Bone marrow (tissue), 2 donors: ENCODE measurements at regions not wholly inside any gene's neighbourhood (a gene's known extent, or its start where the extent isn't known, plus 50 kb on each side); places are given as distances from the start of the nearest gene placed in this dataset.

Experiments used
- DNase-seq, 2 donors: peaks; one replicate each; lab custom pipeline; 2025; lab: John Stamatoyannopoulos, UW

DNA sequence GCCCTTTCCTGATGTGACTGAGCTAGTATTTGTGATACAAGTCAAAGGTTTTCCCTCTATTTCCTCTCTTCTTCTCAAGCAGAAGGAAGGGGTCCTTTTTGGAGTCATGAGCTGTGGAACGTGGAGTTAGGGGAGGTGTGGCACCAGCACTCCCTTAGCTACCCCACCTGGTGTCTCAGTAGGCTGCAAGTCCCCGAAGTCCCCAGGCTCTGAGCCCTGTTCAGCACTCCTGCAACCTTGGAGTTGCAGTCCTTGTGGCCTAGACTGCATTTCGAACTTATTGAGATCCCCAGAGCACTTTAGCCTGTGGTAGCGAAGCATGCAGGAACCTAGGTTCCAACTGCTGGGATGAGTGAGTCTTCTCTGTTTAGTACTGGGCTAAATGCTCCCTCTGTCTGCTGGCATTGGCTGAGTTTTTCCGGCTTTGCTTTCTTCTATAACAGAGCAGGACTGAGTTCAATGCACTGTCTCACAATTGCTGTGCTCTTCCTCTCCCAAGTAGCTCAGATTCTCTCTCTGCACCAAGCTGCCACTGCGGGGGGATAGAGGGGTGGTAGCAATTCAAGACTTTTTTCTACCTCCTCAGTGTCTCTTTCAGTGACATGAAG, 600.7 kb upstream of the CDH9 start:
- no peak for DNase-seq

DNA sequence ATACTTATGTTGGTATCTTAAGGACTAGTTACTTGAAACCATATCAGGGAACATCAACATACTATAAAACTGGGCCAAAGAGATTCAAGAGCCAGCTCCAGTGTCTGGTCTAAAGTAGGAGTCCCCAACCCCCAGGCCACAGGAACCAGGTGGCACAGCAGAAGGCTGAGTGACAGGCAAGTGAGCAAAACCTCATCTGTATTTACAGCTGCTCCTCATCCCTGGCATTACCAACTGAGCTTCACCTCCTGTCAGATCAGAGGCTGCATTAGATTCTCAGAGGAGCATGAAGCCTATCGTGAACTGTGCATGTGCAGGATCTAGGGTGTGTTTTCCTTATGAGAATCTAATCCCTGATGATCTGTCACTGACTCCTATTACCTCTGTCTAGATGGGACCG, 581.6 kb upstream of the CDH9 start:
- no peak for DNase-seq

DNA sequence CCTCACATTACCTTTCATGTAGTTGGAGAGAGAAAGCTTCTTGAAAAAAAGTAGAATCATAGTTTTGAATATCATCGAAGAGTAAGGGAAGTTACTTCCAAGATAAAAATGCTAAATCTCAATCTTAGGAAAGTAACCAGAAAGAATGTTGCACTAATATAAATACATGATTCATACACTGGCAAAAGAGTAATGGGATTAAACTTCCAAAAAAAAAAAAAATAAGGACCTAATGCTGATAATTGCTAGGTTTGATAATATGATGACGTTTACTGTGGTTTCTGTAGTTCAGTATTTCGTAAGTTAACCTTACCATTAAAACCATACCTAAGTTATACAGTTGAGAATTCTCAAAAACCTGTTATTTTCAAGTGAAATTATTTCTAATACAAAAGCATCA, 573.8 kb upstream of the CDH9 start:
- DNase-seq: no peak

DNA sequence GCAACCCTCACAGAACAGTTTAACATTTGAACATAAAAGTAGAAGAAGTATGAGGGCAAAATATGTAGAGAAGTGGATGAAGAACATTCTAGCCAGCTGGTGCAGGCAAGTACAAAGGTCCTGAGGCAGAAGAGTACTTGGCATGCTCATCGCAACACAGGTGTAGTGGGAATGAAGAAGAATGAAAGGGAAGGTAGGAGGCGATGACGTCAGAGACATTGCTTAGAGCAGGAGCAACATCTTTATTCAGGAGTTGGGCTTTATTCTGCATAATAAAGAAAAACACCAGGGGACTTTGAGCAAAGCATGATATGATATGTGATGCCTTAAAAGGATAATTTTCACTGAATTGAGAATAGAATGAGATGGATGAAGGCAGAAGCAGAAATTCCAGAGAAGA, 570.6 kb upstream of the CDH9 start:
- DNase-seq: no peak

DNA sequence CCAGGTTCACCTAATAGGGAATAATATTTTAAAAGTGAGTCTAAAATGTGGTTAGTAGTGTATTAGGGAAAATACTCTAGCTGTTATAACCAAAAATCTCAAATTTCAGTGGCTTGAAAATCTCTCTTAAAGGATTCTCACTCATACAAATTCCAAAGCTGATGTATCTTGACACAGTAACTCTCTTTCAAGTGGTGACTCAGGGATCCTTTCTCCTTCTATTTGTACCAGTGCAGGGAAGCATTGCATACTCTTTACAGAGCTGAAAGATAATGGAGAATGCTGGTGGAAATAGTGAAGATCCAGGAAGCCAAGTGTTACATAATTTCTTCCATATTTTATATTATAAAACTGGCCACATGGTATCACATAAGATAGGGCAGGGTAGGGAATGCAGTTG, 560.2 kb upstream of the CDH9 start:
- DNase-seq: no peak

DNA sequence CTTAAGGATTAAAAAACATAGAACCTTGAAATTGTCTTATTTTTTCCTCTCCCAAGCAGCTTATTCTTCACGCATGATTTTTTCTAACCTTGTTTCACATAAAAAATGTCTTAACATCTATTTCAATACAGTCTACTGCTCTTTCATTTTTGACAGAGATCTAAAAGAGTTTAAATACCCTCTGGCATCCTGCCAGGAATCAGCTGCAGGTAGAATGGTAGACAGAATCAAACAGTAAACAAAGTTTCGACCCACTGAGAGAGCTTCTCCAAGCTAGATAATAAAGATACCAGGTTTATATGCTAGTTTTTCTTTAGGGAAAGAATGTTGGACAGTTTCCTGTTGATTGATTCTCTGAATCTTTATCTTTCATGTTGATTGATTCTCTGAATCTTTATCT, 555.8 kb upstream of the CDH9 start:
- DNase-seq: no peak

DNA sequence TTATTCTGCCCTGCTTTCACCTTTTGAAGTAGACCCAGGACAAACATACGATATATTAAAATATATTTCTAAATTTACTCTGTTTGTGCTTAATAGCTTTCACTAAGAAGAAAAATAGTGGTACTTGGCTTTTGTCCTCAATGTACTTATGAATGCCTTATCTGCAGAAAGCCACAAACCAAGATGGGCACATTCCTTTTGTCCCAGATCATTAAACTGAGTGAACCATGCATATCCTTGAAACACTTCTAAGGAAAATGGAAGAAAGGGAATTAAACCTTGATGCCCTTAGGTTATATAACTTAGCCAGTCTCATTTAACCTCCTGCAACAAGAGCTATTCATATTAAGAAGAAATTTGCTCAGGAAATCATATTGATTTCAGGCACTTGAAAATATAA, 553.8 kb upstream of the CDH9 start:
- no peak for DNase-seq

DNA sequence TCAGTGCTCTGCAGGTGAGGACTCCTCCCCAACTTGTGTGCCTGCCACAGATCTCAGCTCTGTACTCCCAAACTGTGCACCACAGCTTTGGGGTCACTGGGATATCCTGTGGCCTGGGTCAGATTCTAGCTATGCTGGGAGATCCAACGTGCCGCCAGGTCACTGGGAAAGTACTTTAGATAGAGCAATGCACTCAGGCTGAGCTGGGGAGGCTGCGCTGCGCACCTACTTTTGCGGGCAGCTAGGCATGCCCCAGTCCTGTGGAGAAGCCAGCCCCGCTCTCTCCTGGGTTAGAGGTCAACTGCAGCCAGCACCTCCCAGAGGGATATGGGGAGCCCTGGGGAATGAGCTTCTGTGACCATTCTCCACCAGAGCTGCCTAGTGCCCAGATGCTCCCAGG, 552.1 kb upstream of the CDH9 start:
- DNase-seq: no peak

DNA sequence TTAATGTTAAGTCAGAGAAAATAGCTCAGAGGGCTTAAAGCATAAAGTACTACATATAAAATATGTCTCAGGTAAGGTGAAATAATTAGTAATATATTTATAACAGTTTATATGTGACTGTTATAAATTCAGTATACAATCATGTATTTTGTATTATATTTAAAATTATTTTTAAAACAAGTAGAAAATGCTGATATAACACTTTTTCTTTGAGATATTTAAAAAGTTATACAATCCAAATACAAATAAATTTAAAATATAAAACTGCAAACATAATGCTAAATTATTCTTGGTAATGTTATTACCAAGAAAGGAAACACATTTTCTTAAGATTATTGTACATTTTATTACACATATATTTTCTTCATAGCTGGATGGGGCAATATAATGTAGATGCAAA, 539.9 kb upstream of the CDH9 start:
- no peak for DNase-seq

DNA sequence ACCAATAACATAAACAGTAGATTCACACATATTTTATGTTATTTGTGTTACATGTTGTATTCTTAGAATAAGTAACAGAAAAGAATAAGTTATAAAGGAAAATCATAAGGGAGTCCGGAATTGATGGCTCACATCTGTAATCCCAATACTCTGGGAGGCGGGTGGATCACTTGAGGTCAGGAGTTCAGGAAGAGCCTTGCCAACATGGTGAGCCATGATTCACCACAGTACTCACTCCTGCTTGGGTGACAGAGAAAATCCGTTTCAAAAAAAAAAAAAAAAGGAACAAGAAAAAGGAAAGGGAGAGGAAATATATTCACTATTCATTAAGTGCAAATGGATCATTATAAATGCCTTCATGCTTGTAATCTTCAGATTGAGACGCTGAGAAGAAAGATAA, 533.3 kb upstream of the CDH9 start:
- DNase-seq: no peak

DNA sequence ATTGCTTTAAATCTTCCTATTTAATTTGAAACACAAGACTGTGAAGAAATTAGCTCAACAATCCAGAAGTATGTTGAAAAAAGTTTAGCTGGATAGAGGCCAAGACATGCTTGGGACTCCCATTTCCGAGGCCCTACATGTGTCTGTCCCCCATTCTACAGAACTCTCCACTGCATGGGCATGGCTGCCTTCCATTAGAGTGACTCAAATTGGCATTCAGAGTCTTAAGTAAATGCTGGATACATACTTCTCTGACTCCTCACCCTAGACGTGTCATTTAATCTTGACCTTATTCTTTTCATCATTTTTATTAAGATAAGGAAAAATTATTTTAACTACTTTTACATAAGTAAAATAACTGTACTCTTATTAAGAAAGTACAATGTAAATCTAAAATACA, 530.4 kb upstream of the CDH9 start:
- DNase-seq: no peak

DNA sequence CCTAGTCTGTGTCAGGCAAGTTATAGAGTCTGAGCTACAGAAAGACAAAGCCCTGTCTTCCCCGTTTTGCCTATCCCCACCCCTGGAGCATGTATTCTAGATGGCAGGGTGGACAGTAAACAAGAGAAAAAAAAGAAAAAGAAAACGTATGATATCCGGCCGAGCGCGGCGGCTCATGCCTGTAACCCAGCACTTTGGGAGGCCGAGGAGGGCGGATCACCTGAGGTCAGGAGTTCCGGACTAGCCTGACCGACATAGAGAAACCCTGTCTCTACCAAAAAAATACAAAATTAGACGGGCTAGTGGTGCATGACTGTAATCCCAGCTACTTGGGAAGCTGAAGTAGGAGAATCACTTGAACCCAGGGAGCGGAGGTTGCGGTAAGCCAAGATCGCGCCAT, 523.0 kb upstream of the CDH9 start:
- DNase-seq: no peak

DNA sequence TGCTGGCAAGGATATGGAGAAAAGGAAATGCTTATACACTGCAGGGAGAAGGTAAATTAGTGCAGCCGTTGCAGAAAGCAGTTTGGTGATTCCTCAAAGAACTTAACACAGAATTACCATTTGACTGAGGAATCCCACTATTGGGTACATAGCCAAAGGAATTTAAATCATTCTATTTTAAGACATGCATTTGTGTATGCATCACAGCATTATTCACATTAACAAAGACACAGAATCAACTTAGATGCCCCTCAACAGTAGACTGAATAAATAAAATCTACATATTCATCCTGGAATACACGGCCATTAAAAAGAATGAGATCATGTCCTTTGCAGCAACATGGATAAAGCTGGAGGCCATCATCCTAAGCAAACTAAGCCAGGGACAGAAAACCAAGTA, 510.1 kb upstream of the CDH9 start:
- no peak for DNase-seq

DNA sequence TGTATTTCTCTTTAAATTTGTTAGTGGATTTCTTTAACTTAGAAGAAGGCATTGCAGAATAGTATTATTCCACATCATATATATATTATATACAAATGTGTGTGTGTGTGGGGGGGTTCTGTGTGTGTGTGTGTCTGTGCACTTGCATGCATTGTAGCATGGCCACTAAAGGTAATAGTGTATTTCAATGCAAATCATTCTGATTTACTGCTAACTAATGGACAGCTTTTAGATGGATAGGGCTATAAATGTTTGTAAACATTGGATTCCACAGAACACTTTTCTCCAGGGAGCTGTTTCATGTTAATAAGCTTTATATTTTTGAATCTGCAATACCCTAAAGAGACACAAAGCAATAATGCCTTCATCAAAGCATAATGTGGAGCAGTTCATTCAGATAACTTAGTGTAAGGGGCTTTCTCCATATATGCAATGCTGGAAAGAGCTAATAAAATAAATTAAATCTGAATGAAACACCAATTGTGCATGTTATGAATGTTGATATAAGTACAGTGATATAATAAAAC, 496.7 kb upstream of the CDH9 start:
- no peak for DNase-seq

DNA sequence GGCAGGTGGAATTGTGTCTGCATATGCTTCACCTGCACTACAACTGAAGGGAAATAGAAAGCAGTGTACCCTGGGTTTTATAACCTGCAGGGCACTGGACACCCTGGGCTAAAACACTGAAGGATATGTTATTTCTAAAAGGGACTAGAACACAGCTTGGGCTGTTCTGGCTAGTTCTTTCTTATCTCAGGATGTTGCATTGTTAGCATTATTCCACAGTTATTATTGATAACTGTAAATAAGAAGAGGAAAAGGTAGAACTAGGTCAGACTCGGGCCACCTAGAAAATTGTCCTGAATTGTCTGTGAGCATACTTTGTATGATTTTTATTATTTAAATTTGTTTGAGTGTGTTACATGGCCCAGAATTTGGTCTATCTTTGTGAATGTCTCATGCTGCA, 493.9 kb upstream of the CDH9 start:
- no peak for DNase-seq

DNA sequence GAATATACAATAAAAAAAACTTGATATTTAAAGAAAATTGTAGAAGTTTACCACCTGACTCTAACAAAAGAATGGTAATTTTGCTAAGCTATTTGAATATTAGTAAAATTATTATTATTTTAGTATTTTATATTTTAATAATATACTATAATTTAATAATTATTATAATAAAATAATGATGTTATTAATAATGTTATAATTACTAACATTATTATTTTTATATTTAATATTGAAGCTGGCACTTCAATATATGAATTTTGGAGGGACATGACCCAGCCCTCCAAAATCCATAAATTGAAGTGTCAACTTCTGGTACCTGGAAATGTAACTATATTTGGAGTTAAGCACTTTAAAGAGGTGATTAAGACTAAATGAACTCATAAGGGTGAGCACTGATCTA, 486.1 kb upstream of the CDH9 start:
- no peak for DNase-seq

DNA sequence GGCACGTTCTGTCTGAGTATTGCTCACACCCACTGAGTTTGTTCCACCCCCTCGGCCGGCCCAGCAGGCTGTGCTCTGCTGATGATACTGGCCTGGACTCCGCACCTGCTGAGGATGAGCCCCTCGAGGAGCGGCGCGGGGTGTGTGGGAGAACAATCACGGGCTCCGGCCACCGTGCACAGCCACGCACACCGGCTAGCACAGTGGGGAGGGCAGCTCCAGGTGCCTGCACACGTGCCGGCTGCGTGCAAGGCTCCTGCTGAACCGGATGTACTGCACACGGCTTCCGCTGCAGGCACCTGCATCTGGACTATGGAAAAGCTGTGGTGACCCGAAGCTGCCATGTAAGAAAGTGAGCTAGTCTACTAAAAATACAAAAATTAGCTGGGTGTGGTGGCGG, 485.2 kb upstream of the CDH9 start:
- DNase-seq: no peak

DNA sequence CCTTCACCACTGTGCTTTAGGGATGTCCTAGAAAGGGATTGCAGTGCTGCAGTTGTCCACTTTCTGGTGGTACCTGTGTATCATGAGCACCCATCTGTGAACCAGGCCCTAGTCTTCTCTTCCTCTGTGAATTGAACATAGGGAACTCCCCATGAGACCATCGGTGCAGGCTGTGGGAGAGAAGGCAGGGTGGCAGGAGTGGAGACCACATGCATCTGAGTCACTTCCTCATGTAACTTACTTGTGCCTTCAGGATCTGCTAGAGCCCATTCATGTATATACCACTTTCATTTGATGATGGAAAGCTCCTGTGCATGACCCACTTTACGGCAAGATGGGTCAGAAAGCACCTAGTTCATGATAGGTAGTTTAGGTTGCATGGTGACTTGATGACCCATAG, 478.1 kb upstream of the CDH9 start:
- DNase-seq: no peak

DNA sequence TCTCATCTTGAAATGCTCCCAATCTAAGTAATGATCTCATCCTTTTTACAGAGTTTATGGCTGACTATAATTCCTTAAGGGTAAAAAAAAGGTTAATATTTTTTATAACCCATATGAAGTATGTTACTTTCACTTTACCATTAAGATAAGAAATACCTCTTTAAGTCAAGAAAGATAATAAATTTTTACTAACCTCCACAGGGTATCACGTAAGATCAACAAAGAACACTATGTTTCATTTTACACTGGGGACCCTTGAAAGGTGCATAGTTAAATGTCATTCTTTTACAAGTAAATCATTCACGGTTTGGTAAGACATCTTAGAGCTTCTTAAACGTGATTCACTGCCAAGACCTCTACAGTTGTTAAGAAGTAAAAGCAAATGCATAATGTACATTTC, 472.7 kb upstream of the CDH9 start:
- no peak for DNase-seq

DNA sequence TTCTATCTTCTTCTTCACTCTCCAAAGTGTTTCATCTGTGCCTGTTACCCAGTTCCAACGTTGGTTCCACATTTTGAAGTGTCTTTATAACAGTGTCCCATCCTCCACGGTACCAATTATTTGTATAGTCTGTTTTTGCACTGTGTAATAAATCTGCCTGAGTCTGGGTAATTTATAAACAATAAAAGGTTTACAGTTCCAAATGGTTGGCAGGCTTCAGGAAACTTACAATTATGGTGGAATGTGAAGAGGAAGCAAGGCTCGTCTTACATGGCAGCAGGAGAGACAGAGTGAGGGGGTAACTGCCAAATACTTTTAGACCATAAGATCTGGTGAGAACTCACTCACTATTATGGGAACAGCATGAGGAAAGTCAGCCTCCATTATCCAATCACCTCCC, 465.4 kb upstream of the CDH9 start:
- no peak for DNase-seq

DNA sequence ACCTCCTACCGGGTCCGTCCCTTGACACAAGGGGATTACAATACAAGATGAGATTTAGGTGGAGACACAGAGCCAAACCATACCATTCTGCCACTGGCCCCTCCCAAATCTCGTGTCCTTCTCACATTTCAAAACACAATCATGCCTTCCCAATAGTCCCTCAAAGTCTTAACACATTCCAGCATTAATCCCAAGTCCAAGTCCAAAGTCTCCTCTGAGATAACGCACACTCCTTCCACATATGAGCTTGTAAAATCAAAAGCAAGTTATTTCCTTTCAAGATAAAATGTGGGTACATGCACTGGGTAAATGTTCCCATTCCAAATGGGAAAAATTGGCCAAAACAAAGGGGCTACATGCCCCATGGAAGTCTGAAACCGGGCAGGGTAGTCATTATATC, 463.9 kb upstream of the CDH9 start:
- no peak for DNase-seq

DNA sequence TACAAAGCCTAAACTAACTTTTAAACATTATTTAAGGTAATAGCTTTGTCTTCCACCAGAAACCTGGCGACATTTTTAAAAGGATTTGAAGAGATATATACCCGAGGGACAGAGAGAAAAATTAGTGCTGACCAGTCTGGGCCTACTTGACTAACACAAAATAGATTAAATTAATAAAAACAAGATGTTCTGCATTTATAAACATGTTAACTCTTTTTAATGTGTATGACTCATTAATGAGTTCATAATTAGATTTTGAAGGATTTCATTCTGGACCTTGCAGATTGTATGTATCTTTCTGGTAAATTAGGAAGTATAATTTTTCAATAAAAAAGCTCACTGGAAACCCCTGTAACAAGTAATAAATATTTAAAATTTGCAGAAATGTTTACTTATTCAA, 459.1 kb upstream of the CDH9 start:
- no peak for DNase-seq

DNA sequence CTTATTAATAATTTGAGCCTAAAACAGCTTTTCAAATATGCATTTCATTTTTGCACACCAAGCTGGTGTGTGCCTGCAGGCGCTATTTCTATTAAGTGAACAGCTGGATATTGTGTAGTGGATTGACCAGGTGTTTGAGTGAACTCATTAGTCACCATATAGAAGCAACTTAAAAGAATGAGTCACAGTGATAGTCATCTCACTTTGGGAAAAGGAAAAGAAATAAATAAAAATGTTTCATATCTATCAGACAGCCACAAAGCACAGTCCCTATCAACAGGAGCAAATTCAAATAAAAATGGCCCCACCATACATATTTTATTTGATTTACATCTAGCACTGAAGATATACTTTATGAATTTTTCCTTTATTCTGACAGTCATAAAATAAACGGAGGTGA, 456.5 kb upstream of the CDH9 start:
- DNase-seq: no peak

DNA sequence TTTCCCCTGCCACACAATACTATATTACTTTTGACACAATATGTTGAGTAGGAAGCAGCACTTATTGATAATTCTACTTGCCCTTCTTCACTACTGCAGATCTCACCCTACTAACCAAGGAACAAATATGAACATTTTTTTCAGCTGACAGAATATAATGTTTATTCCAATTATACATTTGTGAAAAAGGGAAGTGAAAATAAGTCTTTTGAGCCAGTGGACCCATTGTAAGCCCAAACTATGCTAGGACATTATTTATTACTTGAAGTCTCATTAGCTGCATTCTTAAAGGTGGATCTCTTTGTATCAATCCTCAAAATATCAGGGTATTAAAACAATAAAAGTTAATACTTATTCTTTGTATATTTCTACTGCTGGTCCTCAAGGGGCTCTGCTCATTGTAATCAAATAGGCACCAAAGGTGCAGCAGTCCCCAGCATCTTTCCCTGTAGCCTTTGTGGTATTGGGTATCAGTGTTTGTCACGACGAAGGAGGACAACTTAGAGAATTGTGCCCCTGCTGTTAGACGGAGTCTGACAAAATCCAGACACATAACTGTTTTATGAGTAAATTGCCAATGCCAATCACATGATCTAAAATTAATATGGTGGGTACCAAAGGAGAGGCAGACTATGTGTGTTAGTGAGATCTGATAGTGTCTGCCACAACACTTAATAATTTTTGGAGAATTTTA, 453.5 kb upstream of the CDH9 start:
- DNase-seq: no peak
